B cell (primary cell): ENCODE measurements at regions not wholly inside any gene's neighbourhood (a gene's known extent, or its start where the extent isn't known, plus 50 kb on each side); places are given as distances from the start of the nearest gene placed in this dataset.

Experiments used
- ATAC-seq: fragments of 200-7000 bp; cut with Tn5 transposase; one replicate; pipeline ENCODE4 v1.10.0; 2021; ENCODE audit warnings: low read depth, mild to moderate bottlenecking, moderate number of reproducible peaks, moderate library complexity
- CTCF ChIA-PET: fragments of 350-600 bp; sonication (Branson Sonifier 250); formaldehyde crosslinking; loops from one replicate; lab custom pipeline; 2021; ENCODE audit warnings: antibody characterized with exemption, inconsistent platforms; lab: Charles Lee
- POLR2A ChIA-PET: fragments of 350-600 bp; sonication (Branson Sonifier 250); formaldehyde crosslinking; loops from one replicate; lab custom pipeline; 2021; ENCODE audit warnings: antibody characterized with exemption; lab: Charles Lee
- DNase-seq: peaks from one replicate; pipeline ENCODE4 v3.0.0; 2013
- H2AFZ ChIP-seq: 2 replicates; pipeline ENCODE4 v1.6.1; 2012; ENCODE audit warnings: mild to moderate bottlenecking, low read depth, low read length; ENCODE audit not compliant: insufficient read depth, poor library complexity, severe bottlenecking
- H3K27ac ChIP-seq, 2 donors: 1 replicate in 1 of 2; 2 replicates in 1 of 2; pipeline ENCODE4 v1.5.1; 2012 to 2013; ENCODE audit warnings: low read length in 2 of 2, mild to moderate bottlenecking in 2 of 2, moderate library complexity in 1 of 2
- H3K27me3 ChIP-seq, 4 experiments: fragments of 200-600 bp in 1 of 4; sonication (generic) in 1 of 4; replicated peaks in 1 of 4; 1 replicate in 2 of 4; 2 replicates in 2 of 4; pipeline versions ENCODE4 v1.6.1 to v1.7.0; 2013 to 2016; ENCODE audit warnings: low read length in 3 of 4, mild to moderate bottlenecking in 2 of 4, mixed read lengths in 1 of 4, moderate library complexity in 1 of 4; ENCODE audit not compliant: insufficient read depth in 4 of 4, control insufficient read depth in 3 of 4; ENCODE audit errors: control extremely low read depth in 1 of 4
- H3K36me3 ChIP-seq, 2 experiments: replicated peaks in 1 of 2; 1 replicate in 1 of 2; 2 replicates in 1 of 2; pipeline versions ENCODE4 v1.6.1 to v1.7.1; 2013; ENCODE audit warnings: low read length in 1 of 2; ENCODE audit not compliant: insufficient read depth in 2 of 2, control insufficient read depth in 1 of 2; ENCODE audit errors: control extremely low read depth in 1 of 2, extremely low read depth in 1 of 2
- H3K4me1 ChIP-seq, 2 donors: fragments of 200-600 bp in 1 of 2; sonication (generic) in 1 of 2; 1 replicate in 1 of 2; 2 replicates in 1 of 2; pipeline versions ENCODE4 v1.5.1 to v1.6.1; 2013 to 2017; ENCODE audit warnings: low read length in 2 of 2; ENCODE audit not compliant: control insufficient read depth in 2 of 2, insufficient read depth in 2 of 2
- H3K4me2 ChIP-seq: replicated peaks from 2 replicates; pipeline ENCODE3; 2012; ENCODE audit warnings: mild to moderate bottlenecking, low read depth, low read length; ENCODE audit not compliant: poor library complexity, severe bottlenecking
- H3K4me3 ChIP-seq, 5 experiments: fragments of 200-600 bp in 1 of 5; sonication (generic) in 1 of 5; 1 replicate in 3 of 5; 2 replicates in 2 of 5; pipeline versions ENCODE4 v1.5.1 to v1.7.0; 2011 to 2016; ENCODE audit warnings: low read length in 4 of 5, mild to moderate bottlenecking in 4 of 5, low read depth in 2 of 5, control low read depth in 1 of 5, moderate library complexity in 1 of 5; ENCODE audit not compliant: insufficient read depth in 1 of 5; ENCODE audit errors: control extremely low read depth in 1 of 5, extremely low read depth in 1 of 5
- H3K79me2 ChIP-seq: fragments of 200-600 bp; sonication (generic); one replicate; pipeline ENCODE4 v1.6.0; 2016; ENCODE audit warnings: low read length; ENCODE audit not compliant: control insufficient read depth, insufficient read depth
- H3K9ac ChIP-seq: fragments of 200-600 bp; sonication (generic); 2 replicates; pipeline ENCODE4 v1.6.1; 2017; ENCODE audit warnings: mild to moderate bottlenecking, low read length, moderate library complexity
- H3K9me3 ChIP-seq, 3 donors: one replicate each; pipeline versions ENCODE4 v1.6.1 to v1.7.1; 2013; ENCODE audit warnings: low read length in 2 of 3; ENCODE audit not compliant: control insufficient read depth in 2 of 3, insufficient read depth in 1 of 3; ENCODE audit errors: control extremely low read depth in 1 of 3
- H4K20me1 ChIP-seq: 2 replicates; pipeline ENCODE4 v1.6.0; 2012; ENCODE audit warnings: mild to moderate bottlenecking, low read length; ENCODE audit not compliant: insufficient read depth, control insufficient read depth, poor library complexity, severe bottlenecking
- H3K27ac Mint-ChIP-seq: one replicate; pipeline ENCODE4 v1.8.0; 2021; ENCODE audit warnings: mixed read lengths
- H3K27me3 Mint-ChIP-seq: one replicate; pipeline ENCODE4 v1.8.0; 2021; ENCODE audit warnings: mixed read lengths
- H3K4me1 Mint-ChIP-seq: one replicate; pipeline ENCODE4 v1.8.0; 2021; ENCODE audit warnings: mixed read lengths
- H3K4me3 Mint-ChIP-seq: one replicate; pipeline ENCODE4 v1.8.0; 2021; ENCODE audit warnings: mixed read lengths
- H3K9me3 Mint-ChIP-seq: one replicate; pipeline ENCODE4 v1.8.0; 2022; ENCODE audit warnings: mixed read lengths; ENCODE audit not compliant: insufficient read depth
- CTCF ChIP-seq: fragments of 200-600 bp; IDR thresholded peaks from one replicate; pipeline ENCODE4 v1.8.0; 2022; ENCODE audit warnings: antibody characterized with exemption, mild to moderate bottlenecking
- EZH2 ChIP-seq: IDR thresholded peaks from 2 replicates; pipeline ENCODE4 v1.6.1; 2012; ENCODE audit warnings: borderline replicate concordance, low read depth, mild to moderate bottlenecking, moderate library complexity, low read length; ENCODE audit not compliant: insufficient read depth, poor library complexity, severe bottlenecking
- WGBS: methylation state at CpG from one replicate; pipeline ENCODE4 v1.1.5; 2013; ENCODE audit warnings: missing lambda C conversion rate; ENCODE audit not compliant: insufficient coverage; 5-methylcytosine and 5-hydroxymethylcytosine counted together
- intact Hi-C: fragments of 100-400 bp; cut with micrococcal nuclease; formaldehyde crosslinking; loops from one replicate; pipeline ENCODE4 v1.10.0; 2022

GRCh38 chr2:79355569-79355968, 157.3 kb upstream of the CTNNA2 start:
- no peaks in the 10 kb centered on the region for H3K79me2 ChIP-seq
- ATAC-seq: no peak
- H2AFZ ChIP-seq: no peak overlapping the region
- no peaks in the 10 kb centered on the region for H4K20me1 ChIP-seq
- Mint-ChIP-seq H3K27me3 (no peaks in the 10 kb centered on the region), H3K4me3 (no peak overlapping the region), H3K4me1 (no peaks in the 10 kb centered on the region), H3K9me3 (peaks cover 9% of the 10 kb centered on the region), H3K27ac (no peak overlapping the region)
- no peak overlapping the region for H3K4me2 ChIP-seq
- ChIA-PET CTCF (no interaction called here), POLR2A (no interaction called here)
- H3K9ac ChIP-seq: no peak overlapping the region
- no peaks in the 10 kb centered on the region for H3K36me3 ChIP-seq
- no peaks in the 10 kb centered on the region for H3K4me1 ChIP-seq
- TF ChIP-seq CTCF: no peak
- H3K4me3 ChIP-seq: no peak overlapping the region
- no peaks in the 10 kb centered on the region for H3K27me3 ChIP-seq
- H3K27ac ChIP-seq: no peak overlapping the region
- no peak for DNase-seq
- WGBS: no CpG with 5 or more reads among the region's 1 CpG
- intact Hi-C loops: no loop called here
- H3K9me3 ChIP-seq: peaks cover 0 to 1% (median 0%) of the 10 kb centered on the region in 3 donors

GRCh38 chr2:79327460-79327859, 167.9 kb upstream of the REG3A start:
- H3K4me3 Mint-ChIP-seq: no peak overlapping the region

More at GRCh38 chr2:79327460-79327859, 167.9 kb upstream of the REG3A start:
- Histone ChIP-seq H3K4me2 (no peak overlapping the region), H3K27me3 (no peaks in the 10 kb centered on the region), H4K20me1 (no peaks in the 10 kb centered on the region), H3K27ac (no peak overlapping the region), H3K79me2 (no peaks in the 10 kb centered on the region), H2AFZ (no peak overlapping the region), H3K4me1 (no peaks in the 10 kb centered on the region), H3K9me3 (no peaks in the 10 kb centered on the region), H3K9ac (no peak overlapping the region), H3K36me3 (no peaks in the 10 kb centered on the region), H3K4me3 (no peak overlapping the region)
- ChIA-PET POLR2A (no interaction called here), CTCF (no interaction called here)
- Mint-ChIP-seq H3K9me3 (peaks cover 10% of the 10 kb centered on the region), H3K4me1 (no peaks in the 10 kb centered on the region), H3K27me3 (no peaks in the 10 kb centered on the region), H3K27ac (no peak overlapping the region)
- DNase-seq (no peak), ATAC-seq (no peak)
- TF ChIP-seq EZH2 (no peak), CTCF (no peak)
- intact Hi-C loops: no loop called here
